ENCODE measurements at regions not wholly inside any gene's neighbourhood (a gene's known extent, or its start where the extent isn't known, plus 50 kb on each side); places are given as distances from the start of the nearest gene placed in this dataset.

DNA sequence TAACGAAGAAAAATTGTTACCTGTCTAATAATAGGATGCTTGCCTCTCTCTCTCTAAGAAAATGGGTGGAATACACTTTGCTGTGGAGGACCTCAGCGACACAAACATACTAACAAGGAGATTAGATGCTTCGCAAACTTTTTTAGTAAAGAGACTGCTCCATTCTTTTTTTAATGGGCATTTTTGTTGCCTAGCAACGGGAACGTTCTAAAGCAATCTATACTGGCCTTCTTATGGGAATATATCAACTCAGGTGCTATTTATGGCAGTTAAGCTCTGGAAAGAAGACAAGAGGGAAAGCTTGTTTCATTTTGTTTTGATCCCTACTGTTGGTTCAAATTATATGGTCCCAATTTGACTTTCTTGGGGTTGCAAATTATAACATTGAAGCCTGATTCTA is 86.8 kb upstream of the CBLN2 start:
- no peak for DNase-seq (ENCODE audit: low read depth in 1 of 2, low spot score in 2 of 2)
- CTCF ChIA-PET (ENCODE audit: partially characterized antibody), result no interaction called here
- no peak overlapping the region for H3K23ac ChIP-seq (ENCODE audit: insufficient read length)

More for the DNA sequence above, 86.8 kb upstream of the CBLN2 start:
- Histone ChIP-seq H2BK5ac (ENCODE audit: low read depth, low read length) (no peak overlapping the region), H3K4me1 (replicated peaks in 1 of 4; ENCODE audit: control insufficient read depth in 3 of 4, insufficient read depth in 4 of 4, low read length in 3 of 4) (no peaks in the 10 kb centered on the region), H4K20me1 (replicated peaks in 1 of 2; ENCODE audit: control insufficient read depth in 1 of 2, insufficient read depth in 2 of 2, low read length in 2 of 2) (no peaks in the 10 kb centered on the region), H4K5ac (ENCODE audit: insufficient read length, low read depth, low read length) (no peak overlapping the region), H3K4me3 (ENCODE audit: extremely low read depth in 1 of 4, insufficient read depth in 2 of 4, low read depth in 3 of 4, low read length in 4 of 4) (no peak overlapping the region), H3K36me3 (ENCODE audit: control insufficient read depth in 2 of 4, insufficient read depth in 4 of 4, low read length in 3 of 4) (no peaks in the 10 kb centered on the region), H3K9me3 (ENCODE audit: insufficient read depth in 2 of 2, low read depth in 1 of 2, low read length in 1 of 2) (peaks cover 22 to 41% of the 10 kb centered on the region in 2 experiments), H3K9ac (replicated peaks in 1 of 4; ENCODE audit: extremely low read depth in 1 of 4, low read depth in 3 of 4, low read length in 3 of 4) (no peak overlapping the region), H3K56ac (replicated peaks; ENCODE audit: insufficient read length, low read depth, low read length) (no peak overlapping the region), H3K27me3 (replicated peaks in 1 of 4; ENCODE audit: control insufficient read depth in 3 of 4, extremely low read depth in 1 of 4, insufficient read depth in 3 of 4, low read length in 3 of 4) (no peaks in the 10 kb centered on the region), H3K4me2 (ENCODE audit: insufficient read depth in 1 of 2, low read depth in 2 of 2, low read length in 2 of 2) (no peak overlapping the region), H4K91ac (replicated peaks; ENCODE audit: insufficient read length, low read length) (no peak overlapping the region), H3K79me2 (ENCODE audit: control insufficient read depth in 1 of 2, insufficient read depth in 2 of 2, low read length in 2 of 2) (no peaks in the 10 kb centered on the region), H3K18ac (ENCODE audit: extremely low read depth, low read length) (no peak overlapping the region), H2BK20ac (ENCODE audit: low read length) (no peak overlapping the region), H3K4ac (replicated peaks; ENCODE audit: insufficient read length, low read depth, low read length) (no peak overlapping the region), H2AFZ (ENCODE audit: low read length) (no peak overlapping the region), H3K23me2 (ENCODE audit: low read depth, low read length) (no peaks in the 10 kb centered on the region), H3K14ac (ENCODE audit: insufficient read length) (no peak overlapping the region), H3K27ac (ENCODE audit: low read depth, low read length) (no peak overlapping the region), H2BK120ac (replicated peaks; ENCODE audit: low read depth, low read length) (no peak overlapping the region), H2BK12ac (ENCODE audit: low read depth, low read length) (no peak overlapping the region), H2BK15ac (ENCODE audit: low read length) (no peak overlapping the region), H2AK5ac (ENCODE audit: low read depth, low read length) (no peak overlapping the region), H3K79me1 (ENCODE audit: low read depth, low read length) (no peaks in the 10 kb centered on the region), H4K8ac (ENCODE audit: extremely low read depth, insufficient read depth, low read length) (no peak overlapping the region)
- POLR2A ChIA-PET (ENCODE audit: partially characterized antibody), result no interaction called here
- FAIRE-seq, result no peak
- 81% methylated on average over 5 of the region's 5 CpGs; no CpG with 5 or more reads in 1 of the 2 experiments for WGBS, 2 experiments (ENCODE audit: extremely low coverage in 1 of 2, insufficient coverage in 1 of 2, insufficient read length in 1 of 2, insufficient replicate concordance in 2 of 2, low coverage in 1 of 2, low lambda C conversion rate in 2 of 2, missing lambda C conversion rate in 1 of 2)
- no peak for TF ChIP-seq BACH1 (IDR thresholded peaks at IDR 0.05; ENCODE audit: low read length)
